ENCODE measurements at regions not wholly inside any gene's neighbourhood (a gene's known extent, or its start where the extent isn't known, plus 50 kb on each side); places are given as distances from the start of the nearest gene placed in this dataset.

DNA sequence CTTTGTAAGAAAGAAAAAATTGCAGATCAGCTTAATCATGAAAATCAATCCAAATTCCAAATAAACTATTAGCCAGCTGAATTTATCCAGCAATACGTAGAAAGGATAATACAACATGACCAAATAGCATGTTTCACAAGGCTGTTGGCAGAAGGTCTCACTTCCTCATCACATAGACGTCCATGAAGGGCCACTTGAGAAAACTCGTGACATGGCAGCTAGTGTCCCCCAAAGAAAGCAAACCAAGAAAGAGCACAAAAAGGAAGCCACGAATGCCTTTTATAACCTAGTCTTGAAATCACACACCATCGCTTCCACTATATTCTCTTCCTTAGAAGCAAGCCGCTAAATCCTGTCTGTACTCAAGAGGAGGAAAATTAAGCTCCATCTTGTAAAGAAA lies 105.6 kb upstream of the NRBF2 start:
- no peak for DNase-seq (ENCODE audit: low spot score in 2 of 2)
- Histone ChIP-seq H3K27me3 (no peaks in the 10 kb centered on the region), H3K9me3 (no peaks in the 10 kb centered on the region), H3K27ac (no peak overlapping the region), H3K4me1 (no peaks in the 10 kb centered on the region), H3K36me3 (no peaks in the 10 kb centered on the region), H3K4me3 (no peak overlapping the region)
- TF ChIP-seq POLR2A (IDR thresholded peaks at IDR 0.05) (no peak), POLR2AphosphoS5 (IDR thresholded peaks at IDR 0.05) (no peak)
- TF ChIP-seq, protein P1, sequence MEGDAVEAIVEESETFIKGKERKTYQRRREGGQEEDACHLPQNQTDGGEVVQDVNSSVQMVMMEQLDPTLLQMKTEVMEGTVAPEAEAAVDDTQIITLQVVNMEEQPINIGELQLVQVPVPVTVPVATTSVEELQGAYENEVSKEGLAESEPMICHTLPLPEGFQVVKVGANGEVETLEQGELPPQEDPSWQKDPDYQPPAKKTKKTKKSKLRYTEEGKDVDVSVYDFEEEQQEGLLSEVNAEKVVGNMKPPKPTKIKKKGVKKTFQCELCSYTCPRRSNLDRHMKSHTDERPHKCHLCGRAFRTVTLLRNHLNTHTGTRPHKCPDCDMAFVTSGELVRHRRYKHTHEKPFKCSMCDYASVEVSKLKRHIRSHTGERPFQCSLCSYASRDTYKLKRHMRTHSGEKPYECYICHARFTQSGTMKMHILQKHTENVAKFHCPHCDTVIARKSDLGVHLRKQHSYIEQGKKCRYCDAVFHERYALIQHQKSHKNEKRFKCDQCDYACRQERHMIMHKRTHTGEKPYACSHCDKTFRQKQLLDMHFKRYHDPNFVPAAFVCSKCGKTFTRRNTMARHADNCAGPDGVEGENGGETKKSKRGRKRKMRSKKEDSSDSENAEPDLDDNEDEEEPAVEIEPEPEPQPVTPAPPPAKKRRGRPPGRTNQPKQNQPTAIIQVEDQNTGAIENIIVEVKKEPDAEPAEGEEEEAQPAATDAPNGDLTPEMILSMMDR (IDR thresholded peaks at IDR 0.05) = no peak
- intact Hi-C loops (cut with DNase I; ENCODE audit: low total_unique reads) = no loop called here

DNA sequence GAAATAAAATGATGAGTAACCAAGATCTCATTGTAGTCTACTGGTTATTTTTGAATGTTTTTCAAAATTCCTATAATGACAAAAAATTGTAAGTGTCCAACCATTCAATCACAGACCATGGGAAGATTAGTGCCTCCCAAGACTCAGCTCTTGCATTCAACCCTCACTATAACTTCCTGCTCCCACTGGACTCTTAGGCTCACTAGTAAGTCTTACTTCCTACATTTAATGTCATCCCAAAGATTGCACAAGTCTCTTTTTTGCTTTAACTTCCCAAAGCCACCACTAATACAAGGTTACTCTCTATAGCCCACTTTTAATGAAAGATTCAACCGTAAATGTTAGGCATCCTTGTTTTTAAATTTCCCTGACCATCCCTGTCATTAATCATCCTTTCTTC lies 111.9 kb upstream of the NRBF2 start:
- no peaks in the 10 kb centered on the region for H3K36me3 ChIP-seq
- H3K4me3 ChIP-seq = no peak overlapping the region
- TF ChIP-seq POLR2AphosphoS5 (IDR thresholded peaks at IDR 0.05) = no peak
- TF ChIP-seq POLR2A (IDR thresholded peaks at IDR 0.05) = no peak
- TF ChIP-seq, protein P1 (IDR thresholded peaks at IDR 0.05) = no peak
- H3K27me3 ChIP-seq = no peaks in the 10 kb centered on the region
- no peak for DNase-seq (ENCODE audit: low spot score in 2 of 2)
- H3K4me1 ChIP-seq = no peaks in the 10 kb centered on the region
- H3K9me3 ChIP-seq = no peaks in the 10 kb centered on the region
- H3K27ac ChIP-seq = no peak overlapping the region
- intact Hi-C loops (cut with DNase I; ENCODE audit: low total_unique reads) = no loop called here

DNA sequence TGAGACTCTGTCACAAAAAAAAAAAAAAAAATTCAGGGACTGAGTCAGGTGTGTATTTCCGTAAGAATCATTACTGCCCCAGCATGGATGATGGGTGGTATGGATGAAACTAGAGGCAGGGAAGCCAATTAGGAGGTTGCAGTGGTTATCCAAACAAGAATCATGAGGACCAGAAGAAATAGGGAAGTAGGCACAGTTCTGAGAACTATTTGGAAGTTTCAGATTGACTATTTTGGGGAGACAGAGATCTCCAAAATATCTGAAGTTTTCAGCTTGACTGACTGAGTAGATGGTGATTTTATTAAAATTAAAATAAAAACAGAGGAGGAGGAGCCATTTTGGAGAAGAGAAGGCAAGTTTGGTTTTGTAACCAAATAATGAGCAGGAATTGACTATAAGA lies 119.4 kb upstream of the NRBF2 start:
- Histone ChIP-seq H3K4me1 (no peaks in the 10 kb centered on the region), H3K9me3 (no peaks in the 10 kb centered on the region), H3K27me3 (no peaks in the 10 kb centered on the region), H3K4me3 (no peak overlapping the region), H3K36me3 (no peaks in the 10 kb centered on the region), H3K27ac (no peak overlapping the region)
- TF ChIP-seq POLR2A (IDR thresholded peaks at IDR 0.05) (no peak), POLR2AphosphoS5 (IDR thresholded peaks at IDR 0.05) (no peak)
- TF ChIP-seq, protein P1 (IDR thresholded peaks at IDR 0.05) = no peak
- intact Hi-C loops (cut with DNase I; ENCODE audit: low total_unique reads) = no loop called here
- DNase-seq (ENCODE audit: low spot score in 2 of 2) = no peak

DNA sequence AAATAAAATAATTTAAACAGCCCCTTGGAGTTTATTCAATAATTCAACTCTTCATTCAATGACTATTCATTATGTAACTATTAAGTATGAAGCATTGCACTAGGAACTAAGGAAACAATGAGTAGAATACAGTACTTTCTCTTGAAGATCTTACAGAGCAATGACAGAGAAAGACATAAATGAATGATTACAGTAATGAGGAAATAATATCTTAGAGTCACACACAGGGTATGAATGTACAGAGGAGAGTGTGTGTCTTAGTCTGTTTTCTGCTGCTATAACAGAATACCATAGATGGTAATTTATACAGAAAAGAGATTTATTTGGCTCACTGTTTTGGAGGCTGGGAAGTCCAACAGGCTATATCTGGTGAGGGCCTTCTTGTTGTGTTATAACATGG lies 120.5 kb upstream of the NRBF2 start:
- no peaks in the 10 kb centered on the region for H3K9me3 ChIP-seq
- TF ChIP-seq POLR2A (IDR thresholded peaks at IDR 0.05) = no peak
- TF ChIP-seq, protein P1 (IDR thresholded peaks at IDR 0.05) = no peak
- intact Hi-C loops (cut with DNase I; ENCODE audit: low total_unique reads) = no loop called here

DNA sequence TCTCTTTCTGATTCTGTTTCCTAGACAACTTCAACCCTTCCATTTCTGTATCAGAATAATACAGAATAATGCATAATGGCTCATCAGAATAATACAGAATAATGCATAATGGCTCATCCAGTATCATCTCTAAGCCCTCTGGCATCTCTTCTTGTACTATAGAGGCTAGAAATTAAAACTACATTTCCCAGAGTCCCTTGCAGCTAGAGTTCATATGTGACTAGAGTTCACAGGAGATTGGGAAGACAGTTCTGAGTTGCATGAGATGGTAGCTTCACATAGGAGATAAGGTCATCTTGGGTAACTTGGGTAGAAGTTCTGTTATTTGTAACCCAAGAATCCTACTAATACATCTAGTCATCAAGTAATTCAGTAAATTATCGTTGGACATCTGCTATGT lies 122.9 kb upstream of the NRBF2 start:
- TF ChIP-seq POLR2AphosphoS5 (IDR thresholded peaks at IDR 0.05) = no peak
- TF ChIP-seq, protein P1 (IDR thresholded peaks at IDR 0.05) = no peak
- no peak for TF ChIP-seq POLR2A (IDR thresholded peaks at IDR 0.05)
- no peak for DNase-seq (ENCODE audit: low spot score in 2 of 2)
- intact Hi-C loops (cut with DNase I; ENCODE audit: low total_unique reads) = no loop called here
- Histone ChIP-seq H3K4me3 (no peak overlapping the region), H3K27ac (no peak overlapping the region), H3K36me3 (no peaks in the 10 kb centered on the region), H3K4me1 (no peaks in the 10 kb centered on the region), H3K9me3 (no peaks in the 10 kb centered on the region), H3K27me3 (no peaks in the 10 kb centered on the region)

More for the DNA sequence above, 120.5 kb upstream of the NRBF2 start:
- no peak for DNase-seq (ENCODE audit: low spot score in 2 of 2)
- H3K27me3 ChIP-seq = no peaks in the 10 kb centered on the region
- no peak overlapping the region for H3K4me3 ChIP-seq
- H3K4me1 ChIP-seq = no peaks in the 10 kb centered on the region
- H3K36me3 ChIP-seq = no peaks in the 10 kb centered on the region
- no peak overlapping the region for H3K27ac ChIP-seq
